NOMO-1 treated with DMSO at 0.1 percent for 48 hours (cell line): ENCODE measurements at regions not wholly inside any gene's neighbourhood (a gene's known extent, or its start where the extent isn't known, plus 50 kb on each side); places are given as distances from the start of the nearest gene placed in this dataset.
"Not testable (repeated sequence)": the region's sequence is repeated elsewhere in the genome, so short reads cannot be mapped to it uniquely, and the experiment has no call there.

Experiments used
- DNase-seq: peaks from one replicate; lab custom pipeline; 2025; ENCODE audit not compliant: unreplicated experiment; lab: John Stamatoyannopoulos, UW

DNA sequence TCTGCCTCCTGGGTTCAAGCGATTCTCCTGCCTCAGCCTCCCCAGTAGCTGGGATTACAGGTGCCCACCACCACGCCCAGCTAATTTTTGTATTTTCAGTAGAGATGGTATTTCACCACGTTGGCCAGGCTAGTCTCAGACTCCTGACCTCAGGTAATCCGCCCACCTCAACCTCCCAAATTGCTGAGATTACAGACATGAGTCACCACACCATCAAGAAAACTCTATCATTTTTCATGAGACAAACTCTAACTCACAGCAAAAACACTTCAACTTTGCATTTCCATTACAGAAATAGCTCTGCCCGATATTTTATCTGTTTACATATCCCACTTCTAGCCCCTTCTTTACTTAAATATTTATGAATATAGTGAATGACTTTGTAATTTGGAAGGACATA lies 561.1 kb downstream of the TMX3 start:
- not testable (repeated sequence) for DNase-seq

DNA sequence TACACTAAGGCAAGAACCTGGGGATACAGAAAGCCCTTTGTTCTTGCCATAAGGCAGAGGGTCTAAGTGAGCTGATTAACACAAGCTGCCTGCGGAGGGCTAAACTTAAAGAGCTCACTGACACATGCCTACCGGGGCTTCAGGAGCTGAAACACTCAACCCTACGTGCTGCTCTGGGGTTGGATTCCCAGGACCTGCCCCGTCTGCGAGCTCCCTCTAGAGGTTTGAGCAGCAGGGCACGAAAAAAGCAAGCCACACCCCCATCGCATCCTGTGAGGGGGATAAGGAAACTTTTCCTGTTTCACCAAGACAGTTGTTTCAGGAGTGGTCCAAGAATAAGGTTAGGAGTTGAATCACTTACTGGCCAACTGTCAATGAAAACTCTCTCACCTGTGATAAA lies 562.1 kb downstream of the TMX3 start:
- DNase-seq = no peak

DNA sequence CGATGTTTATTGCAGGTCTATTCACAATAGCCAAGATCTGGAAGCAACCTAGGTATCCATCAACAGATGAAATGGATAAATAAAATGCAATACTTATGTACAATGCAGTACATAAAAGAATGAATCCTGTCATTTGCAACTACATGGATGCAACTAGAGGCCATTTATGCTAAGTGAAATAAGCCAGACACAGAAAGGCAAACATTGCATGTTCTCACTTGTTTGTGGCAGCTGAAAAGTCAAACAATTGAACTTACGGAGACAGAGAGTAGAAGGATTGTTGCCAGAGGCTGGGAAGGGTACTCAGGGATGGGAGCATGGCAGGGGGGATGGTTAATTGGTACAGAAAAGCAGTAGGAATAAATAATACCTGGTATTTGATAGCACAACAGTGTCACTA lies 563.9 kb downstream of the TMX3 start:
- DNase-seq = no peak

DNA sequence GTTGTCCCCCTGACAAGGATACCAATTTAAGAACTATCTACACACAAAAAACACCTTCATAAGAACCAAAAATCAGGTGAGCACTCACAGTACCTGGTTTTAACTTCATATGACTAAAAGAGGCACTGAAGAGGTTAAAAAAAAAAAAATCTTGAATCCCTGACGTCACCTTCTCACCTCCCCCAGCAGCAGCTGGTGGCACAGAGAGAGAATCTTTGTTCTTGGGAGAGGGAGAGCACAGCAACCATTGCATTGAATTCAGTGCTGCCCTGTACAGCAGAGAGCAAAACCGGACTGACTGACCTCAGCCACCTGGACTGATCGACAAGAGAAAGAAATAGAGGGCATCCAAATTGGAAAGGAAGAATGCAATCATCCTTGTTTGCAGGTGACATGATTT lies 566.0 kb downstream of the TMX3 start:
- no peak for DNase-seq

DNA sequence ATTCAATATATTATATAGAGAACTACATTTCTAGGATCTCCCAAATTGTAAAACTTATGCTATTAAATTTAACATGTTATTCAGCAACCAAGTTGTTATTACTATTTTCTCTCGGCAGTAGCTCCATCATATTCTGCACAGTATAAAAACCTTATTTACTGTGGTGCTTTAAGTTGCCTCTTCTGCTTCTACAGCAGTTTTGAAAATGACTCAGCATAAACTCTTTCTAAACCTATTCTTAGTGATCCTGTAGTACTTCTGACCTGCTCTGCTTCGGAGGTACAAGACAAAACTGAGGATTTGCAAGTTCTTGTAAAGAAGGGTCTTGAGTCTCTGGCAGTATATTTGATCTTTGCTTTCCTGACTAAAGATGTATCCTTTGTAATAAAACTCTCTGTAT lies 567.2 kb downstream of the TMX3 start:
- DNase-seq = no peak

DNA sequence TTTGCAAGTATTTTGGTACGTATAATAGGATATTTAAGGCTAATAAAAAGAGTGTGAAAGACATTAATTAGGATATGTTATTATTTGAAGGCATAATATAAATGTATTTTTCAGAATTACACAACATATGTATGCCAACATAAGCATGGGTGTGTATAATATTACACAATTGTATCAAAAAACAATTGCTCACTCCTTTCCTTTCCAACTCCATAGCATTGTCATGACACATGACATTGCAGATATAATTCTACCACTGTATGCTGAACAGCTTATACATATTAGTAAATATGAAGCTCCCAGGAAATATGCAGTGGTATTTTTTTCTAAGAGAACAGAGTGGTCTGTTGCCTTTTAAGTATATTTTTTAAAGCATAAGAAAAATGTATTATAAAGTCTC lies 593.1 kb downstream of the TMX3 start:
- no peak for DNase-seq

DNA sequence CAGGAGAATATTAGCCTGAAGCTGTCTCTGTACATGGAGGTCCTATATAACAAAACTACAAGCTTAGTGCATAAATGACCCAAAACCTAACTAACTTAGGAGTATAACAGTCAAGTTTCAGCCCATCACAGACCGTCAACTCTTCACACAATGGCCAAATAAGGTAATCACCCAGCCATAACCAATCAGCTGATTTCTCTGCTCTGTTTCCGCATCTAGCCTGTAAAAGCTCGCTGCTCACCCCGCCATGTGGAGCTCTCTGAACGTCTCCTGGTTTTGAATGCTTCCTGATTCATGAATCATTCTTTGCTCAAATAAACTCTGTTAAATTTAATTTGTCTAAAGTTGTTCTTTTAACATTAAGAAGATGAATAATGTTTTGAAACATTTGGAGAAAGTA lies 593.6 kb downstream of the TMX3 start:
- no peak for DNase-seq

DNA sequence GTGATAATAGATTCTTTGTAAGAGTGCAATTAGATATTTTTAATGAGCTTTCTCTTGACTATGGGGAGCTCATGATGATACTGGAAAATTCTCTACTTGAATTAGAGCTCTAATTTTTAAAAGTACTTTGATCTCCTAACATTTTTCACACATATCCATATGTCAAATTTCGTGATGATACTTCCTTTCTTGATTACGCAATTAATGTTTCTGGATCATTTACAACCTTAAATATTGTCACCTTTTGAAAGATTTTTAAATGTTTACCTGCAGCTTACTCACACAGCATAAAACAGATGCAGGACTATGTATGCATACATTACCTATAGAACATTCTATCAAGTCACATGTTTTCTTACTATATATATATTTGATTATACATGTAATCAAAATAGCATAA lies 598.5 kb upstream of the DSEL start:
- DNase-seq = no peak

DNA sequence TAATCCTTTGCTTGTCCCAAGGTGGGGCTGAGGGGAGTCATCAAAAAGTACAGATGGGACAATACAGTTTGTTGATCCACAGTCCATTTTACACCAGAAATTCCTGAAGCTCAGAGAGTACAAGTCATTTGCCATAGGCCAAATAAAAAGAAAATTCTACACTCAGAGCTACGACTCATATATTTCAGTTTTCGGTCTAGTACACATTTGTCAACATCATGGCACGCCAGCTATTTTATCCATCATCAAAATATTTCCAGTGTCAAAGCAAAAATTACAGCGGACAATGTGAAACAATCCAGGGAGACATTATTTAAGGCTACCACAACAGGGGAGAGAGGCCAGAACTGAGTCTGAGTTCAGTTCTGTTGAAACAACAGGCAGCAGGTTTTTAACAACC lies 587.5 kb upstream of the DSEL start:
- no peak for DNase-seq

DNA sequence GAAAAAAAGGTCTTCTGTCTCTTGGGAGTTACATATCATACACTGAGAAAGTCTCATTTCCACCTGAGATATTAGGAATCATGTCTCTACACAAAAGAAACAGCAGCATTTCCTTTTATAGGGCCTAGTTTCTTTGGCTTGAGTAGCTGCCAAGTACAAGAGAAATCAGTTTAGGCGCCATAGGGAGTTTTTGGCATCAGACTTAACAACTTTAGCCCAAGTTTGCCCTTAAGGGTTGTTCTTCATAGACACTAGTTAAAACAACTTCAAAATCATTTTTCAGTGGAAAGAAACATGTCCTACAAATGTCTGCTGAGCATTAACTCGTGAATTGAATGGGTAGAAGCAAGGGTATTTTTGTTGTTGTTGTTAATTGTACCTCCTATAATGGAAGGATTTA lies 587.0 kb upstream of the DSEL start:
- DNase-seq = no peak

DNA sequence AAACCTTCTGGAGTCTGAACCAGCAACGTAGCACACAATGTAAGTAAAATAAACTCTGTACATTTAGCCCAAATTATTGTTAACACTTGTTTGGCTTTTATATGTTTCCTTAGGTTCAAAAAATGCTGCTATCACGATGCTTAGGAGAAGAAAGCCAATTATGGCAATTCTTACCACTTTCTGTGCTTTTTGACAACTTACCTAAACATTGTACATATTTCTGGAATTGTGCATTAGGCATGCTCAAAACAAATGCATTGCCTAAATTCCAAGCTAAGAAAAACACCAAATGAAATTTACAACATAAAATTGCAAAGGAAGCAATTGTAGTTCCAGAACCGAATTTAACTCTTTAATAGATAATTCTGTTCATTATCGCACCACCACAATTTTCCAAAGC lies 585.6 kb upstream of the DSEL start:
- no peak for DNase-seq

DNA sequence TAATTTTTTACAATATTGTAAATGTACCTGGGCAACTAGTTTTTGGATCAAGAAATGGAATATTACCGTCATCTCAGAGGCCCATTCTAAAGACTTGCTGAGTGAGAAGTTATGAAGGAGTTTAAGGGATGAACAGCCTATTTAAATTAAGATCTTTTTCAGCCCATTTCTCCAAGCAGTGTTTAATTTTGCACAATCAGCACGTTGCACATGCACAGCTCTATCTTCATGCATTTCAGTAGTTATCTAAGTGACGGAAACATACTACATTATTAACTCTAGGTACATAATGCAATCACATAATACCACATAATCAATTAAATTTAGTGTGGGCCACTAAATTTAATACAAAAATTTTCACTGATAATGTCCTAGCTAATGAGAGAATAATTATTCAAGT lies 582.1 kb upstream of the DSEL start:
- no peak for DNase-seq

DNA sequence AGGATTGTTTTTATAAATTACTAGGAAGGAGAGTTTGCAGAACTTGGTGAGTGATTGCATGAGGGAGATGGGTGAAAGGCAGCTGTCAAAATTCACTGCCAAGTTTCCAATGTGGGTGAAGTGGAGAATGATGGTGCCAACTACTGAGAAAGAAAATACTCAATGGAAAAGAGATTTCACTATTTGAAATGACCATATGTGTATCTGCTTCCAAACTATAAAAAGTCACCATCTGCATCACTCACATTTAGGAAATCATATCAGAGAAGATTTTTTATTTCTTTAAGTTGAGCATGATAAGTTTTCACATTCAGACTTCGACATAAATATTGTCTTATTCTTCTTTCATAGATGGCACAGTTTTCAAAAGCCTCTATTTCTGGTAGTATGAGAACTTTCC lies 570.0 kb upstream of the DSEL start:
- DNase-seq = no peak

DNA sequence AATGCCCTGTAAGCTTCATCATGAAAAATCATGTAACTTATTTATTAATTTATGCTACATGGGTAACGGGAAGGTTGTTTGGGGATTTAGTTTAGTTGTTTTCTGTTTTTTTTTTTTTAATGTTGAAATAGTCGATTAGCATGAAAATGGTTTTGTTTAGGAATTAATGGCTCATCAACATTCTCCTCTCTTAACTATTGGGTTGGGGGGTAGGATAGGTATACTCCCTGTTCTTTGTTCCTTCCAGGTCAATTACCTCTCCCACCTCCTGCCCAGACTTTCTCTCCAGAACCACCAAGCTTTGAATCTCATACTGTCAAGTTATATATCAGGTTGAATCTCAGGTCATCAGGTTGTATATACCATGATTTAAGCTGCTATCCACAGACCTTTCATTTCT lies 568.7 kb upstream of the DSEL start:
- no peak for DNase-seq

DNA sequence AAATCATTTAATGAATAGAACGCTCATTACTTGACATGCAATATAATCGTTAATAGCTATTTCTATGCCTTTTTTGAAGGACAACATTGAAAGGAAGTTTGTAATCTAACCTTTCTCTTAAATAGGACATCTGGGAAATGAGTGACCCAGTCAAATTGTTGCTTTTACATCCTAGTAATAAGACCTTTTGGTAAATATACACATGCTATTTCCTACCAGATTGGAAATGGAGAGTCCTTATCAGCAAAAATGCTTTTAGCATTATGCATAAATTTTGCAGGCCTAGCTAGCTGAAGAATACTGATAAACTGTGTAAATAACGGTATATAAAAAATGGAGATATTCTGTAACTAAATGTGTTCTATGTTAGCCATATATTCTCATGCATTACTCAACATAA lies 567.3 kb upstream of the DSEL start:
- no peak for DNase-seq

DNA sequence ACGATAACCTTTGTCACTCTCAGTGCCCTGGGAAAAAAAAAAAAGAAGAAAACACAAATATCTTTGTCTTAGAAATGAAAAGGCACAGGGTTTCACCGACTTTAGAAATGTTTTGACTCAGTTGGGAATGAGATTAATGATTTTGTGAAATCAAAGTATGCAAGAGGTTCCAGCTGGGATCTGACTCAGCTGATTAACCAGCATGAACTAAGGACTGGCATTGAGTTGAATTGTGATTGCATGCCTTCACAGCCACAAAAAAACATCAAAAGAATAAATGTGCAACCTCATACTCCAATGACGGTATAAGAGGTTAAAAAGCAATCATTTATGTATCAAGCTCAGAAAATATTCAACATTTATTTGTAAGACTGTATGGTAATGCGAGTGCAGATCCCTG lies 566.6 kb upstream of the DSEL start:
- no peak for DNase-seq

DNA sequence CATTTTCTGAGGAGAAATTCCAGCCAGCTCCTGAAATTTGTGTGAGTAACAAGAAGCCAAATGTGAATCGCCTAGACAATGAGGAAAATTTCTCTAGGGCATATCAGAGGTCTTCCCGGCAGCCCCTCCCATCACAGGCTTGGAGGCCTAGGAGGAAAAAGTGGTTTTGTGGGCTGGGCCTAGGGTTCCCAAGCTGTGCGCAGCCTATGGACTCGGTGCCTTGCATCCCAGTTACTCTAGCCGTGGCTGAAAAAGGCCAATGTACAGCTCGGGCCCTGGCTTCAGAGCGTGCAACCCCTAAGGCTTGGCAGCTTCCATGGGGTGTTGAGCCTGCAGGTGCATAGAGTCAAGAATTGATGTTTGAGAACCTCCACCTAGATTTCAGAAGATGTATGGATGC lies 556.2 kb upstream of the DSEL start:
- DNase-seq = no peak

DNA sequence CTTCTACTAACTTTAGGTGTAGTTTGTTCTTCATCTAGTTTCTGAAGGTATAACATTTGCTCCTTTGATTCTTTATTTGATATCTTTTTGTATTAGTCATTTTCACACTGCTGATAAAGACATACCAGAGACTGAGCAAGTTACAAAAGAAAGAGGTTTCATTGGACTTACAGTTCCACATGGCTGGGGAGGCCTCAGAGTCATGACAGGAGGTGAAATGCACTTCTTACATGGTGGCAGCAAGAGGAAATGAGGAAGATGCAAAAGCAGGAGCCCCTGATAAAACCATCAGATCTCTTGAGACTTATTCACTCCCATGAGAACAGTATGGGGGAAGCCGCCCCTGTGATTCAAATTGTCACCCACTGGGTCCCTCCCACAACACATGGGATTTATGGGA lies 544.4 kb upstream of the DSEL start:
- no peak for DNase-seq

DNA sequence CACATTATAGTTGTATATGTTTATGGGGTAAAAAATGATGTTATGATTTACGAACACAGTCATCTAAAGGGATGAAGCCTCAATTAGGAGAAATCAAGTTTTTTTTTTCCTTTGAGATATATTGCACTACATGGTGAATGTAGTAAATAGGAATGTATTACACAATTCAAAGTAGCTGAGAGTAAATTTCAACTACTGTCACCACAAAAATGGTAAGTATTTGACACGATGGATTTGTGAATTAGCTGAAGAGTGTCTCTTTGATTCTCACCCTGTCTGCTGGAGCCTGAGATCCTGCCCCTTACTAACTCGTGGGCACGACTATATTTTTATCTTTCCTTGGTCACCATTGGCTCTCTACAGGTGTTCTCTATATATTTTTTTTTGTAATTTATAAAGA lies 540.4 kb upstream of the DSEL start:
- DNase-seq = no peak

DNA sequence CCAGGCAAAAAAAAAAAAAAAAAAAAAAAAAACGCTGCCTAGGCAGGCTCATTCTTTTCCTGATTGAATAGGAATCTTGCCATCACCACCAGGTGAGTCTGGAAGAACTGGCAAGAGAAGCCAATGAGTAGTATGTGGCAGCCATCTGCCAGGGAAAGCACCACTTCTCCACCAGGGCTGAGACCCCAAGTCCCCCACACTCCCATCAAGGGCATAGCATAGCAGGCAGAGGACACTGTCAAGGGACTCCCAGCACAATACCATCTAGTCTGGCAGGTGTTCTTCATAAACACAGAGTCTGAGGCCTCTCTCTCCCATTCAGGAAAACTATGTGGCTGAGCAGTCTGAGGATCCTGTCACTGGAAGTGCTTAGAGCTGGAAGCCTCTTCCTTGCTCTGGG lies 538.1 kb upstream of the DSEL start:
- DNase-seq = no peak

DNA sequence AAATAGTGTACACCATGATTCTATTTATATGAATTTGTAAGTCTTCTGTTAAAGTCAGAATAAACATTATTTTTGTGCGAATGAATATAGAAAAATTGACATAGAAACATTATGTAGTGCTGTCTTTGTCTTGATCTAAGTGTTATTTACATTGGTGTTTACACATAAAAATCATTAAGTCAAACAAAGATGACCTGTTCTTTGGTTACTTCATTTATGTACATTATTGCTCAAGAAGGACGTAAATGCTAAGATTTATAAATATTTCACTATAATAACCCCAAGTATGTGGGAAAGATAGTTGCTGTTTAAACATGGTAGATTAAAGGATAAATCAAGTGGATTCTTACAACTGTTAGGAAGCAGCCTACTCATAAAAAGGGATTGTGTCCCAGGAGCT lies 536.8 kb upstream of the DSEL start:
- DNase-seq = no peak

DNA sequence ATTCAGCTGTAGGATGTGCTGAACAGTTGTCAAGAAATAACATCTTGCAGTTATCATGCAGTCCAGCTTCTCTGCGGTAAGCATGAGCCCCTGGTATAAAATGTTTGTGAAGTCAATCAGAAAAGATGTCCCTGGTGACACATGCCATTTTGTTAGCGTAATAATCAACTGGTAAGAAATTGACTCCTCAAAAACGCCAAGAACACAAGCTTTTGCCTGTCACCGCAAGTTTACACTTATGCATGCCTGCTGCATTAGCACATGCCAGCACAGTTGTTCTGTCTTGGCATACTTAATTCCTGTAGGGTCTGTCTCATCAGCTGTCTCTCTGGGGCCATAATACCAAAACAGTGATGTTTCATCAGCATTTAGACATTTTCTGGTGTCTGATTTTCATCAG lies 524.8 kb upstream of the DSEL start:
- DNase-seq = no peak

DNA sequence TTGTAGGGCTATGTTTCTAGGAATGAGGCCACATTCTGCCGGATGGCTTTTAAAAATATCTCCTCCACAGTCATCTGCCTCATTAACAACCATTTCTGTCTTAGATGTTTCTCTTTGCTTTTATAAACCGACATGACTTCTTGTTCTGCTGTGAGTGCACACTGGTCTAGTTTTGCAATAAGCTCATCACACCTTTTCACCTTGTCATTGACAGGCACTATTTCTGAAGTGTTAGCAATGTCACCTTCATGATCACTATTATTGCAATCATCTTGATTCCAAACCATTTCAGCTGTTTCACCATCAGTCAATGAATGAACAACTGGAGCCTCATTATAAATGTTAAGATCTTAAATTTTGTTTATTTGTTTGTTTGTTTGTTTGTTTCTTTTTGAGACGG lies 523.7 kb upstream of the DSEL start:
- DNase-seq = no peak

DNA sequence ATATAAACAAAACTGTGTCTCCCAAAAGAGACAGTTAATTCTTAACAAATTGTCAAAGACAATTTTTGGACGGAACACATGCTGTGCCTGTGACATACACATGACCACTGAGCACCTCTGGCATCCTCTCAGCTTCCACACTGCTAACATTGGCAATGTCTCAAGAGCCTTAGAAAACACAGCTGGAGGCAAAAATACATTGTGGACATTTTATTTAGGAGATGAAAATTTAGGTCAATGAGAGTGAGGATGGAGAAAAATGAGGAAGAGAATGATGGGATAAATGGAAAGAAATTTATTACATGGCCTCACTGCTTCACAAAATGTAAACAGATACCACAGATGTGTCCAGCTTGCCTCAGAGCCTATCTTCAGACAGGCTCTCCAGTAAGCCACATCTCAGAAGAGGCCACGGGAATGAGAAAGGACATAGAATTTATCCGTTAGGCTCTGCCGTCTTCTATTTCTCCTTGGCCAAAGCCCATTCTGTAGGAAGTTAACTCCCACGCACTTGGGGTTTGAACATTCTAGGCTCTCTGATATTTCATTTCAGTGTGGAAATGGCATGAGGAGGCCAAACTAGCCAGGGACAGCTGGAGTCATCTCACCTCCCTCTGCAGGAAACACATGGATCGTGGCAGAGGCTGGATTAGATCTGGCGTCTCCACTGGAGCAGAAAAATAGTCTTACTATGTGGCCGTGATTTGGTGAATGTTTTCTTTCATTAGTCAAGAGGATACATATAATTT lies 519.4 kb upstream of the DSEL start:
- no peak for DNase-seq
